Uterus (tissue), 3 donors: ENCODE measurements at regions not wholly inside any gene's neighbourhood (a gene's known extent, or its start where the extent isn't known, plus 50 kb on each side); places are given as distances from the start of the nearest gene placed in this dataset.
"Not testable (repeated sequence)": the region's sequence is repeated elsewhere in the genome, so short reads cannot be mapped to it uniquely, and the experiment has no call there.

Source experiments
- DNase-seq, 2 donors: peaks; one replicate each; pipeline ENCODE4 v3.0.0-alpha.2; 2019 to 2020
- H3K27ac ChIP-seq, 2 donors: fragments of 200-600 bp; sonication (generic); 1 replicate in 1 of 2; 2 replicates in 1 of 2; pipeline ENCODE4 v1.5.1; 2016 to 2018
- H3K27me3 ChIP-seq, 2 donors: fragments of 200-600 bp; sonication (generic); one replicate each; pipeline ENCODE4 v1.5.1; 2018 to 2019; ENCODE audit warnings: control low read depth in 1 of 2
- H3K36me3 ChIP-seq, 2 donors: fragments of 200-600 bp; sonication (generic); one replicate each; pipeline ENCODE4 v1.5.1; 2019; ENCODE audit warnings: control low read depth in 1 of 2
- H3K4me1 ChIP-seq, 2 donors: fragments of 200-600 bp; sonication (generic); one replicate each; pipeline ENCODE4 v1.5.1; 2018 to 2019; ENCODE audit warnings: control low read depth in 1 of 2
- H3K4me3 ChIP-seq, 2 donors: fragments of 200-600 bp; sonication (generic); 1 replicate in 1 of 2; 2 replicates in 1 of 2; pipeline ENCODE4 v1.5.1; 2018 to 2019; ENCODE audit warnings: mild to moderate bottlenecking in 1 of 2
- H3K9me3 ChIP-seq, 2 donors: fragments of 200-600 bp; sonication (generic); one replicate each; pipeline ENCODE4 v1.5.1; 2019; ENCODE audit warnings: control low read depth in 1 of 2
- POLR2A ChIP-seq, 2 donors: fragments of 450-650 bp; IDR thresholded peaks; one replicate each; pipeline ENCODE4 v1.6.1; 2016; ENCODE audit warnings: antibody characterized with exemption in 2 of 2, mild to moderate bottlenecking in 1 of 2, moderate library complexity in 1 of 2
- intact Hi-C: fragments of 100-400 bp; cut with DNase I; formaldehyde crosslinking; loops from one replicate; pipeline ENCODE4 v1.15.1; 2023; ENCODE audit warnings: low total_unique reads
- TF ChIP-seq, protein P1 (sequence below), 4 experiments: fragments of 200-600 bp in 2 of 4; fragments of 450-650 bp in 2 of 4; sonication (generic) in 2 of 4; IDR thresholded peaks; one replicate each; pipeline ENCODE4 v1.5.1; 2016 to 2019; ENCODE audit warnings: antibody characterized with exemption in 4 of 4, mild to moderate bottlenecking in 2 of 4, moderate library complexity in 1 of 4
- donor health status: DM: yes; HTN: yes; CAD: no.

DNA sequence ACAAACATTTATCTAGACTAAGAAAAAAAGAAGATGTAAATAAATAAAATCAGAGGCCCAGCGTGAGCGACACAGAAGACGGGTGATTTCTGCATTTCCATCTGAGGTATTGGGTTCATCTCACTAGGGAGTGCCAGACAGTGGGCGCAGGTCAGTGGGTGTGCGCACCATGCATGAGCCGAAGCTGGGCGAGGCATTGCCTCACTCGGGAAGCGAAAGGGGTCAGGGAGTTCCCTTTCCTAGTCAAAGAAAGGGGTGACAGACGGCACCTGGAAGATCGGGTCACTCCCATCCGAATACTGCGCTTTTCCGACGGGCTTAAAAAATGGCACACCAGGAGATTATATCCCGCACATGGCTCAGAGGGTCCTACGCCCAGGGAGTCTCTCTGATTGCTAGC is 79.5 kb upstream of the ABCD2 start:
- DNase-seq, H3K27ac ChIP-seq, H3K4me1 ChIP-seq, intact Hi-C loops, H3K9me3 ChIP-seq, H3K4me3 ChIP-seq, H3K36me3 ChIP-seq, H3K27me3 ChIP-seq: not testable (repeated sequence)

DNA sequence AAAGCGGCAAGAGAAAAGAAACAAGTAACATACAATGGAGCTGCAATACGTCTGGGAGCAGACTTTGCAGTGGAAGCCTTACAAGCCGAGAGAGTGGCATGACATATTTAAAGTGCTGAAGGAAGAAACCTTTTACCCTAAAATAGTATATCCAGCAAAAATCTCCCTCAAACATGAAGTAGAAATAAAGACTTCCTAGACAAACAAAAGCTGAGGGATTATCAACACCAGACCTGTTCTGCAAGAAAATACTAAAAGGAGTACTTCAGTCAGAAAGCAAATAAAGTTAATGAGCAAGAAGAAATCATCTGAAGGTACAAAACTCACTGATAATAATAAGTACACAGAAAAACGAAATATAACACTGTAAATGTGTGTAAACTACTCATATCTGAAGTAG is 77.5 kb upstream of the ABCD2 start:
- DNase-seq = no peak
- H3K9me3 ChIP-seq = no peaks in the 10 kb centered on the region
- TF ChIP-seq, protein P1, sequence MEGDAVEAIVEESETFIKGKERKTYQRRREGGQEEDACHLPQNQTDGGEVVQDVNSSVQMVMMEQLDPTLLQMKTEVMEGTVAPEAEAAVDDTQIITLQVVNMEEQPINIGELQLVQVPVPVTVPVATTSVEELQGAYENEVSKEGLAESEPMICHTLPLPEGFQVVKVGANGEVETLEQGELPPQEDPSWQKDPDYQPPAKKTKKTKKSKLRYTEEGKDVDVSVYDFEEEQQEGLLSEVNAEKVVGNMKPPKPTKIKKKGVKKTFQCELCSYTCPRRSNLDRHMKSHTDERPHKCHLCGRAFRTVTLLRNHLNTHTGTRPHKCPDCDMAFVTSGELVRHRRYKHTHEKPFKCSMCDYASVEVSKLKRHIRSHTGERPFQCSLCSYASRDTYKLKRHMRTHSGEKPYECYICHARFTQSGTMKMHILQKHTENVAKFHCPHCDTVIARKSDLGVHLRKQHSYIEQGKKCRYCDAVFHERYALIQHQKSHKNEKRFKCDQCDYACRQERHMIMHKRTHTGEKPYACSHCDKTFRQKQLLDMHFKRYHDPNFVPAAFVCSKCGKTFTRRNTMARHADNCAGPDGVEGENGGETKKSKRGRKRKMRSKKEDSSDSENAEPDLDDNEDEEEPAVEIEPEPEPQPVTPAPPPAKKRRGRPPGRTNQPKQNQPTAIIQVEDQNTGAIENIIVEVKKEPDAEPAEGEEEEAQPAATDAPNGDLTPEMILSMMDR (IDR thresholded peaks at IDR 0.05) = no peak
- TF ChIP-seq POLR2A (IDR thresholded peaks at IDR 0.05) = no peak
- intact Hi-C loops = no loop called here
- H3K4me1 ChIP-seq = no peaks in the 10 kb centered on the region
- no peak overlapping the region for H3K4me3 ChIP-seq
- no peak overlapping the region for H3K27ac ChIP-seq
- no peaks in the 10 kb centered on the region for H3K36me3 ChIP-seq
- no peaks in the 10 kb centered on the region for H3K27me3 ChIP-seq

DNA sequence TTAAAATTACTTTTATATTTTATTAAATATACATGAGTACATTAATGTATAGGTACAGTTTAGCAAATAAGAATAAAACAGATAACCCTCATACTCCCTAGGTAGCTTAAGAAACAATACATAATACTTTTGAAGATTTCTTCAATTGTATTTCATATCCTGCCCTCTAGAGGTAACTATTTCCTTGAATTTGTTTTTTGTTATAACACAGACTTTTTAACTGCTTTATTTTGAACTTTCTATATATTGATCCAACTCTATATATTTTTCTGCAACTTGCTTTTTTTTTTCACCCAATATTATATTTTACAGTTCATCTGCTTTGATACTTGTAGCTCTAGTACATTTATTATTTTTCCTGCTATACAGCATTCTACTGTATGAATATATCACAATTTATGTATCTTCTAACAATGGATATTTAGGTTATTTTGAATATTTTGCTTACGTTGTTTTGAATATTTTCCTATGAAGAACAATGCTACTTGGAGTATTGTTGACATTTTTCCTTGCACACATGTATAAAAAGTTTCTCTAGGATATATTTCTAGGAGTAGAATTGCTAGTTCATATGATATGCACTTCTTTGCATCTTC is 72.8 kb upstream of the ABCD2 start:
- H3K27ac ChIP-seq = no peak overlapping the region
- H3K9me3 ChIP-seq = no peaks in the 10 kb centered on the region
- no peaks in the 10 kb centered on the region for H3K36me3 ChIP-seq
- no peak for TF ChIP-seq POLR2A (IDR thresholded peaks at IDR 0.05)
- TF ChIP-seq, protein P1 (IDR thresholded peaks at IDR 0.05) = peak in 3 of 4 experiments; percentile 8 to 31 (median 28)
- H3K27me3 ChIP-seq = no peaks in the 10 kb centered on the region
- no peaks in the 10 kb centered on the region for H3K4me1 ChIP-seq
- H3K4me3 ChIP-seq = no peak overlapping the region
- DNase-seq = no peak
- intact Hi-C loops = no loop called here

DNA sequence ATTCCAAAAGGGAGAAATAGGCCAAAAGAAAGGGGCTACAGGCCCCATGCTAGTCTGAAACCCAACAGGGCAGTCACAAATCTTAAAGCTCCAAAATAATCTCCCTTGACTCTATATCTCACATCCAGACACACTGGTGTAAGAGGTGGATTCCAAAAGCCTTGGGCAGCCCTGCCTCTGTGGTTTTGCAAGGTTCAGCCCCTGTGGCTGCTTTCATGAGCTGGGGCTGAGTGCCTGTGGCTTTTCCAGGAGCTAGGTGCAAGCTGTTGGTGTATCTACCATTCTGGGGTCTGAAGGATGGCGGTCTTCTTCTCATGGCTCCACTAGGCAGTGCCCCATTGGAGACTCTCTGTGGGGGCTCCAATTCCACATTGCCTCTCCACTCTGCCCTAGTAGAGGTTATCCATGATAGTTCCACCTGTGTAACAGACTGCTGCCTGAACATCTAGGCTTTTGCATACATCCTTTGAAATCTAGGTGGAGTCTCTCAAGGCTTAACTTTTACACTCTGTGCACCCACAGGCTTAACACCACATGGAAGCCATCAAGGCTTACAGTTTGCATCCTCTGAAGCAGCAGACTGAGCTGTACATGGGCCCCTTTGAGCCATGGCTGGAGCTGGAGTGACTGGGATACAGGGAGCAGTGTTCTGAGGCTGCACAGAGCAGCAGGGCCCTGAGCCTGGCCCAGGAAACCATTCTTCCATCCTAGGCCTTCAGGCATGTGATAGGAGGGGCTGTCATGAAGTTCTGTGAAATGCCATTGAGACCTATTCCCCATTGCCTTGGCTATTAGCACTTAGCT is 66.5 kb upstream of the ABCD2 start:
- no peaks in the 10 kb centered on the region for H3K27me3 ChIP-seq
- no peaks in the 10 kb centered on the region for H3K4me1 ChIP-seq
- no peaks in the 10 kb centered on the region for H3K9me3 ChIP-seq
- no peak overlapping the region for H3K4me3 ChIP-seq
- intact Hi-C loops = no loop called here
- DNase-seq = no peak
- no peak for TF ChIP-seq POLR2A (IDR thresholded peaks at IDR 0.05)
- TF ChIP-seq, protein P1 (IDR thresholded peaks at IDR 0.05) = no peak
- no peaks in the 10 kb centered on the region for H3K36me3 ChIP-seq
- no peak overlapping the region for H3K27ac ChIP-seq

DNA sequence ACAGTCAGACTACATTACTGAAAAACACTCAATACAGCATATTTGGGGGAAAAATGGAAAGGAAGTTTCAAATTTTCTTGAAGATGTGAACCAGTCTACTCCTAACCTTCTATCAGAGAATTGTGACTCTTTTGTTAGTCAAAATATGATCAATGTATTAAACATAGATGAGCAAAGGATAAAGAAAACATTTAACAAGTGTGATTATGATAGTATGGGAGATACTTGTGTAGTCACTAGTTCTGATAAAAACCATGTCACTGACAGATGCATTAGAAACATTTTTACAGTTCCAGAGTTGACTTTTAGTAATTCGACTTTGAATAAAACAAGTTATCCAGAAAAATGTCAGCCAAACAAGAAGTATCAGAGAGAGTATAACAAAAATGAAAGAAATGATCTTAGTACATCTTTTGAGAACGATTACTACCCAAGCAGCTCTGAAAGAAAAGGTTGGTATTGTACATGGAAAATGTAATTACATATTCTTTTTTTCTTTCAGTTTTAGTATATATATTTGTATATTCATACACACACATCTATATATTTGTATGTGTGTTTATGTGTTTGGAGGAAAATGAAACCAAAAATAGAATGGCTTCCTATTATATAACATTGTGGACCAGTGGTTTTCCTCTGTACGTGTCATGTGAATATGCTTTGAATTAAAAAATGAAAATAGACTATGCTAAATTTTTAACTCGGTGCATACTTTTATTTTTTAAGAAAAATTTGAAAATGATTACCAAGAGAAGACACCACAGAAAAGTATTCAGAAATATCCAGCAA is 63.3 kb upstream of the ABCD2 start:
- Histone ChIP-seq H3K9me3 (no peaks in the 10 kb centered on the region), H3K4me3 (no peak overlapping the region)
- intact Hi-C loops = no loop called here

More for the DNA sequence above, 63.3 kb upstream of the ABCD2 start:
- H3K27ac ChIP-seq = no peak overlapping the region
- DNase-seq = no peak
- no peaks in the 10 kb centered on the region for H3K36me3 ChIP-seq
- no peak for TF ChIP-seq POLR2A (IDR thresholded peaks at IDR 0.05)
- TF ChIP-seq, protein P1 (IDR thresholded peaks at IDR 0.05) = no peak
- H3K4me1 ChIP-seq = no peaks in the 10 kb centered on the region
- no peaks in the 10 kb centered on the region for H3K27me3 ChIP-seq
